ENCODE measurements at regions not wholly inside any gene's neighbourhood (a gene's known extent, or its start where the extent isn't known, plus 50 kb on each side); places are given as distances from the start of the nearest gene placed in this dataset.

- no peak for DNase-seq
Measured at GRCh38 chr4:24033626-24034025, 143.8 kb upstream of the PPARGC1A start.

- DNase-seq: no peak
Measured at GRCh38 chr4:24032371-24032989, 142.6 kb upstream of the PPARGC1A start.

GRCh38 chr4:24026596-24026995, 136.7 kb upstream of the PPARGC1A start:
- no peak for DNase-seq

GRCh38 chr4:24024605-24025004, 134.8 kb upstream of the PPARGC1A start:
- no peak for DNase-seq

GRCh38 chr4:24024157-24024556, 134.3 kb upstream of the PPARGC1A start:
- DNase-seq: no peak

GRCh38 chr4:24015782-24016181, 125.9 kb upstream of the PPARGC1A start:
- no peak for DNase-seq

- no peak for DNase-seq
Measured at GRCh38 chr4:24013668-24014422, 124.0 kb upstream of the PPARGC1A start.

GRCh38 chr4:24010994-24011393, 121.1 kb upstream of the PPARGC1A start:
- DNase-seq: no peak

- no peak for DNase-seq
Measured at GRCh38 chr4:24010573-24010972, 120.7 kb upstream of the PPARGC1A start.

- DNase-seq: no peak
Measured at GRCh38 chr4:24007860-24008261, 118.0 kb upstream of the PPARGC1A start.

GRCh38 chr4:24006269-24006668, 116.4 kb upstream of the PPARGC1A start:
- no peak for DNase-seq

- no peak for DNase-seq
Measured at GRCh38 chr4:24003926-24004325, 114.1 kb upstream of the PPARGC1A start.

- no peak for DNase-seq
Measured at GRCh38 chr4:24003496-24003895, 113.6 kb upstream of the PPARGC1A start.

GRCh38 chr4:24002330-24002966, 112.6 kb upstream of the PPARGC1A start:
- DNase-seq: no peak

GRCh38 chr4:24001486-24002329, 111.9 kb upstream of the PPARGC1A start:
- DNase-seq: no peak

- no peak for DNase-seq
Measured at GRCh38 chr4:24000470-24000831, 110.6 kb upstream of the PPARGC1A start.

GRCh38 chr4:23999714-24000469, 110.0 kb upstream of the PPARGC1A start:
- no peak for DNase-seq

GRCh38 chr4:23993373-23993772, 103.5 kb upstream of the PPARGC1A start:
- no peak for DNase-seq

GRCh38 chr4:23991444-23991843, 101.6 kb upstream of the PPARGC1A start:
- no peak for DNase-seq

- DNase-seq: no peak
Measured at GRCh38 chr4:23986270-23986669, 96.4 kb upstream of the PPARGC1A start.

GRCh38 chr4:23981328-23981727, 91.5 kb upstream of the PPARGC1A start:
- DNase-seq: peak; percentile 38

- no peak for DNase-seq
Measured at GRCh38 chr4:23979534-23979933, 89.7 kb upstream of the PPARGC1A start.

- no peak for DNase-seq
Measured at GRCh38 chr4:23978002-23978401, 88.2 kb upstream of the PPARGC1A start.
